ENCODE measurements at regions not wholly inside any gene's neighbourhood (a gene's known extent, or its start where the extent isn't known, plus 50 kb on each side); places are given as distances from the start of the nearest gene placed in this dataset.
"Not testable (repeated sequence)": the region's sequence is repeated elsewhere in the genome, so short reads cannot be mapped to it uniquely, and the experiment has no call there.

- TF ChIP-seq CTCF (IDR thresholded peaks at IDR 0.05) = no peak
- Histone ChIP-seq H3K4me3 (ENCODE audit: low read depth in 1 of 2, low read length in 1 of 2) (no peak overlapping the region), H3K27ac (no peak overlapping the region), H3K36me3 (no peaks in the 10 kb centered on the region), H3K27me3 (no peaks in the 10 kb centered on the region), H3K4me1 (ENCODE audit: control insufficient read depth in 1 of 2, insufficient read depth in 1 of 2, low read depth in 1 of 2, low read length in 1 of 2) (no peaks in the 10 kb centered on the region), H3K9me3 (no peaks in the 10 kb centered on the region)
These were observed 230.5 kb downstream of the TM9SF2 start for GRCh38 chr13:99731747-99732146.

- no peak for TF ChIP-seq CTCF (IDR thresholded peaks at IDR 0.05)
- Histone ChIP-seq H3K36me3 (no peaks in the 10 kb centered on the region), H3K4me3 (ENCODE audit: low read depth in 1 of 2, low read length in 1 of 2) (no peak overlapping the region), H3K27ac (no peak overlapping the region), H3K9me3 (no peaks in the 10 kb centered on the region), H3K4me1 (ENCODE audit: control insufficient read depth in 1 of 2, insufficient read depth in 1 of 2, low read depth in 1 of 2, low read length in 1 of 2) (no peaks in the 10 kb centered on the region), H3K27me3 (no peaks in the 10 kb centered on the region)
These were observed 229.1 kb downstream of the TM9SF2 start for GRCh38 chr13:99730403-99730802.

- no peaks in the 10 kb centered on the region for H3K27me3 ChIP-seq
- no peak overlapping the region for H3K27ac ChIP-seq
- no peak overlapping the region for H3K4me3 ChIP-seq (ENCODE audit: low read depth in 1 of 2, low read length in 1 of 2)
- H3K4me1 ChIP-seq (ENCODE audit: control insufficient read depth in 1 of 2, insufficient read depth in 1 of 2, low read depth in 1 of 2, low read length in 1 of 2) = no peaks in the 10 kb centered on the region
- no peak for TF ChIP-seq CTCF (IDR thresholded peaks at IDR 0.05)
- no peaks in the 10 kb centered on the region for H3K9me3 ChIP-seq
- no peaks in the 10 kb centered on the region for H3K36me3 ChIP-seq
These were observed 228.5 kb downstream of the TM9SF2 start for GRCh38 chr13:99729745-99730144.

GRCh38 chr13:99727651-99728050 is 226.4 kb downstream of the TM9SF2 start:
- not testable (repeated sequence) for H3K4me3 ChIP-seq (ENCODE audit: low read depth in 1 of 2, low read length in 1 of 2); H3K27ac ChIP-seq; H3K9me3 ChIP-seq; H3K27me3 ChIP-seq; H3K4me1 ChIP-seq (ENCODE audit: control insufficient read depth in 1 of 2, insufficient read depth in 1 of 2, low read depth in 1 of 2, low read length in 1 of 2); H3K36me3 ChIP-seq

GRCh38 chr13:99726282-99726894 is 225.1 kb downstream of the TM9SF2 start:
- TF ChIP-seq CTCF (IDR thresholded peaks at IDR 0.05) = no peak
- Histone ChIP-seq H3K27ac (no peak overlapping the region), H3K36me3 (no peaks in the 10 kb centered on the region), H3K9me3 (no peaks in the 10 kb centered on the region), H3K27me3 (no peaks in the 10 kb centered on the region), H3K4me1 (ENCODE audit: control insufficient read depth in 1 of 2, insufficient read depth in 1 of 2, low read depth in 1 of 2, low read length in 1 of 2) (no peaks in the 10 kb centered on the region), H3K4me3 (ENCODE audit: low read depth in 1 of 2, low read length in 1 of 2) (no peak overlapping the region)

GRCh38 chr13:99725644-99726043 is 224.4 kb downstream of the TM9SF2 start:
- Histone ChIP-seq H3K4me3 (ENCODE audit: low read depth in 1 of 2, low read length in 1 of 2) (no peak overlapping the region), H3K27ac (no peak overlapping the region), H3K36me3 (no peaks in the 10 kb centered on the region), H3K4me1 (ENCODE audit: control insufficient read depth in 1 of 2, insufficient read depth in 1 of 2, low read depth in 1 of 2, low read length in 1 of 2) (no peaks in the 10 kb centered on the region), H3K9me3 (no peaks in the 10 kb centered on the region), H3K27me3 (no peaks in the 10 kb centered on the region)
- TF ChIP-seq CTCF (IDR thresholded peaks at IDR 0.05) = no peak

Measured in neutrophil (primary cell).